B cell (primary cell): ENCODE measurements at regions not wholly inside any gene's neighbourhood (a gene's known extent, or its start where the extent isn't known, plus 50 kb on each side); places are given as distances from the start of the nearest gene placed in this dataset.

Experiments
- ATAC-seq: fragments of 200-7000 bp; cut with Tn5 transposase; one replicate; pipeline ENCODE4 v1.10.0; 2021; ENCODE audit warnings: low read depth, mild to moderate bottlenecking, moderate number of reproducible peaks, moderate library complexity
- CTCF ChIA-PET: fragments of 350-600 bp; sonication (Branson Sonifier 250); formaldehyde crosslinking; loops from one replicate; lab custom pipeline; 2021; ENCODE audit warnings: antibody characterized with exemption, inconsistent platforms; lab: Charles Lee
- POLR2A ChIA-PET: fragments of 350-600 bp; sonication (Branson Sonifier 250); formaldehyde crosslinking; loops from one replicate; lab custom pipeline; 2021; ENCODE audit warnings: antibody characterized with exemption; lab: Charles Lee
- DNase-seq: peaks from one replicate; pipeline ENCODE4 v3.0.0; 2013
- H2AFZ ChIP-seq: 2 replicates; pipeline ENCODE4 v1.6.1; 2012; ENCODE audit warnings: mild to moderate bottlenecking, low read depth, low read length; ENCODE audit not compliant: insufficient read depth, poor library complexity, severe bottlenecking
- H3K27ac ChIP-seq, 2 donors: 1 replicate in 1 of 2; 2 replicates in 1 of 2; pipeline ENCODE4 v1.5.1; 2012 to 2013; ENCODE audit warnings: low read length in 2 of 2, mild to moderate bottlenecking in 2 of 2, moderate library complexity in 1 of 2
- H3K27me3 ChIP-seq, 4 experiments: fragments of 200-600 bp in 1 of 4; sonication (generic) in 1 of 4; replicated peaks in 1 of 4; 1 replicate in 2 of 4; 2 replicates in 2 of 4; pipeline versions ENCODE4 v1.6.1 to v1.7.0; 2013 to 2016; ENCODE audit warnings: low read length in 3 of 4, mild to moderate bottlenecking in 2 of 4, mixed read lengths in 1 of 4, moderate library complexity in 1 of 4; ENCODE audit not compliant: insufficient read depth in 4 of 4, control insufficient read depth in 3 of 4; ENCODE audit errors: control extremely low read depth in 1 of 4
- H3K36me3 ChIP-seq, 2 experiments: replicated peaks in 1 of 2; 1 replicate in 1 of 2; 2 replicates in 1 of 2; pipeline versions ENCODE4 v1.6.1 to v1.7.1; 2013; ENCODE audit warnings: low read length in 1 of 2; ENCODE audit not compliant: insufficient read depth in 2 of 2, control insufficient read depth in 1 of 2; ENCODE audit errors: control extremely low read depth in 1 of 2, extremely low read depth in 1 of 2
- H3K4me1 ChIP-seq, 2 donors: fragments of 200-600 bp in 1 of 2; sonication (generic) in 1 of 2; 1 replicate in 1 of 2; 2 replicates in 1 of 2; pipeline versions ENCODE4 v1.5.1 to v1.6.1; 2013 to 2017; ENCODE audit warnings: low read length in 2 of 2; ENCODE audit not compliant: control insufficient read depth in 2 of 2, insufficient read depth in 2 of 2
- H3K4me2 ChIP-seq: replicated peaks from 2 replicates; pipeline ENCODE3; 2012; ENCODE audit warnings: mild to moderate bottlenecking, low read depth, low read length; ENCODE audit not compliant: poor library complexity, severe bottlenecking
- H3K4me3 ChIP-seq, 5 experiments: fragments of 200-600 bp in 1 of 5; sonication (generic) in 1 of 5; 1 replicate in 3 of 5; 2 replicates in 2 of 5; pipeline versions ENCODE4 v1.5.1 to v1.7.0; 2011 to 2016; ENCODE audit warnings: low read length in 4 of 5, mild to moderate bottlenecking in 4 of 5, low read depth in 2 of 5, control low read depth in 1 of 5, moderate library complexity in 1 of 5; ENCODE audit not compliant: insufficient read depth in 1 of 5; ENCODE audit errors: control extremely low read depth in 1 of 5, extremely low read depth in 1 of 5
- H3K79me2 ChIP-seq: fragments of 200-600 bp; sonication (generic); one replicate; pipeline ENCODE4 v1.6.0; 2016; ENCODE audit warnings: low read length; ENCODE audit not compliant: control insufficient read depth, insufficient read depth
- H3K9ac ChIP-seq: fragments of 200-600 bp; sonication (generic); 2 replicates; pipeline ENCODE4 v1.6.1; 2017; ENCODE audit warnings: mild to moderate bottlenecking, low read length, moderate library complexity
- H3K9me3 ChIP-seq, 3 donors: one replicate each; pipeline versions ENCODE4 v1.6.1 to v1.7.1; 2013; ENCODE audit warnings: low read length in 2 of 3; ENCODE audit not compliant: control insufficient read depth in 2 of 3, insufficient read depth in 1 of 3; ENCODE audit errors: control extremely low read depth in 1 of 3
- H4K20me1 ChIP-seq: 2 replicates; pipeline ENCODE4 v1.6.0; 2012; ENCODE audit warnings: mild to moderate bottlenecking, low read length; ENCODE audit not compliant: insufficient read depth, control insufficient read depth, poor library complexity, severe bottlenecking
- H3K27ac Mint-ChIP-seq: one replicate; pipeline ENCODE4 v1.8.0; 2021; ENCODE audit warnings: mixed read lengths
- H3K27me3 Mint-ChIP-seq: one replicate; pipeline ENCODE4 v1.8.0; 2021; ENCODE audit warnings: mixed read lengths
- H3K4me1 Mint-ChIP-seq: one replicate; pipeline ENCODE4 v1.8.0; 2021; ENCODE audit warnings: mixed read lengths
- H3K4me3 Mint-ChIP-seq: one replicate; pipeline ENCODE4 v1.8.0; 2021; ENCODE audit warnings: mixed read lengths
- H3K9me3 Mint-ChIP-seq: one replicate; pipeline ENCODE4 v1.8.0; 2022; ENCODE audit warnings: mixed read lengths; ENCODE audit not compliant: insufficient read depth
- EZH2 ChIP-seq: IDR thresholded peaks from 2 replicates; pipeline ENCODE4 v1.6.1; 2012; ENCODE audit warnings: borderline replicate concordance, low read depth, mild to moderate bottlenecking, moderate library complexity, low read length; ENCODE audit not compliant: insufficient read depth, poor library complexity, severe bottlenecking
- WGBS: methylation state at CpG from one replicate; pipeline ENCODE4 v1.1.5; 2013; ENCODE audit warnings: missing lambda C conversion rate; ENCODE audit not compliant: insufficient coverage; 5-methylcytosine and 5-hydroxymethylcytosine counted together
- intact Hi-C: fragments of 100-400 bp; cut with micrococcal nuclease; formaldehyde crosslinking; loops from one replicate; pipeline ENCODE4 v1.10.0; 2022
- TF ChIP-seq, protein P1 (sequence below): fragments of 200-600 bp; IDR thresholded peaks from one replicate; pipeline ENCODE4 v1.8.0; 2022; ENCODE audit warnings: antibody characterized with exemption, mild to moderate bottlenecking

DNA sequence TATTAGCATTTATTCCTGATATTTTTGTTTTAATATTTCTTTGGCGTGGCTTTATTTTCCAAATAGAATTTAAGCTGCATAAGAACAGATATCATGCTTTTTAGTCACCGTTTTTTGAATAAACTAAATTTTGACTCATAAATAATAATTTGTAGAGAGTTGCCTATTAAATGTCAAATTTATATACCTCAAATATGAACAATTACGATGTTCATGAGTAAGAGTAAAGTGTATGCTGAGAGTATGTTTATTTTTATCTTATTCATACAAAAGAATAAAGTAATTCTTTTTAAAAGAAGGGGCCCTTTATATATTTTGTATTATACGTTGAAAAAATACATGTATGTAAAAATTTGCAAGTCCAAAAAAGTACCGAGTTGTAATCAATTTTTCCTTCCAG, 126.5 kb upstream of the NRIP1 start:
- POLR2A ChIA-PET = no interaction called here
- no peaks in the 10 kb centered on the region for H3K79me2 ChIP-seq

DNA sequence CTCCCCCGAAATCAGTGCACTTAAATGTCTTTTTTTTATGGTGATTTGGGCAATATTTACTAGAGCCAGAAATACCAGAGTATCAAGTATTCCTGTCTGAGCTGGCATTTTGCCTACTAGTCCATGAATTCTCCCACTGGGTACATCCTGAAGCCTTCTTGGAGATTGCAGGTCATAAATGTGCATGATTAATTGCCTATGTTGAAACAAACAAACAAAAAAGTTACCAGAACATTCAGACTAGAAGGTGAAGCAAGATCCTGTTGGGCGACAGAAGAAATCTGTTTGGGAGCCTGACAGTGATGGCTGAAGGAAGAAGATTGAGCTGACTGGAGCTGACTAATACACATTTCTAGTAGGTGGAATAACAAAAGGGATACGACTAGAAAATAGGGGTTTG, 127.4 kb upstream of the NRIP1 start:
- Mint-ChIP-seq H3K4me3 (no peak overlapping the region), H3K27ac (no peak overlapping the region), H3K27me3 (peaks cover 7% of the 10 kb centered on the region), H3K4me1 (no peaks in the 10 kb centered on the region), H3K9me3 (no peaks in the 10 kb centered on the region)
- ATAC-seq (no peak), DNase-seq (no peak)
- no peak overlapping the region for H3K9ac ChIP-seq
- H2AFZ ChIP-seq = no peak overlapping the region
- no peaks in the 10 kb centered on the region for H4K20me1 ChIP-seq
- H3K4me2 ChIP-seq = no peak overlapping the region
- WGBS = 100% methylated on average over 1 of the region's 3 CpGs
- POLR2A ChIA-PET = no interaction called here
- H3K27ac ChIP-seq = no peak overlapping the region
- no peak overlapping the region for H3K4me3 ChIP-seq
- H3K9me3 ChIP-seq = no peaks in the 10 kb centered on the region
- H3K4me1 ChIP-seq = no peaks in the 10 kb centered on the region
- no peaks in the 10 kb centered on the region for H3K27me3 ChIP-seq
- intact Hi-C loops = no loop called here
- no peaks in the 10 kb centered on the region for H3K79me2 ChIP-seq
- H3K36me3 ChIP-seq = no peaks in the 10 kb centered on the region
- TF ChIP-seq, protein P1, sequence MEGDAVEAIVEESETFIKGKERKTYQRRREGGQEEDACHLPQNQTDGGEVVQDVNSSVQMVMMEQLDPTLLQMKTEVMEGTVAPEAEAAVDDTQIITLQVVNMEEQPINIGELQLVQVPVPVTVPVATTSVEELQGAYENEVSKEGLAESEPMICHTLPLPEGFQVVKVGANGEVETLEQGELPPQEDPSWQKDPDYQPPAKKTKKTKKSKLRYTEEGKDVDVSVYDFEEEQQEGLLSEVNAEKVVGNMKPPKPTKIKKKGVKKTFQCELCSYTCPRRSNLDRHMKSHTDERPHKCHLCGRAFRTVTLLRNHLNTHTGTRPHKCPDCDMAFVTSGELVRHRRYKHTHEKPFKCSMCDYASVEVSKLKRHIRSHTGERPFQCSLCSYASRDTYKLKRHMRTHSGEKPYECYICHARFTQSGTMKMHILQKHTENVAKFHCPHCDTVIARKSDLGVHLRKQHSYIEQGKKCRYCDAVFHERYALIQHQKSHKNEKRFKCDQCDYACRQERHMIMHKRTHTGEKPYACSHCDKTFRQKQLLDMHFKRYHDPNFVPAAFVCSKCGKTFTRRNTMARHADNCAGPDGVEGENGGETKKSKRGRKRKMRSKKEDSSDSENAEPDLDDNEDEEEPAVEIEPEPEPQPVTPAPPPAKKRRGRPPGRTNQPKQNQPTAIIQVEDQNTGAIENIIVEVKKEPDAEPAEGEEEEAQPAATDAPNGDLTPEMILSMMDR = no peak
- TF ChIP-seq EZH2 = no peak
- CTCF ChIA-PET = no interaction called here

More for the DNA sequence above, 126.5 kb upstream of the NRIP1 start:
- Mint-ChIP-seq H3K4me1 (no peaks in the 10 kb centered on the region), H3K4me3 (no peak overlapping the region), H3K27ac (no peak overlapping the region), H3K9me3 (no peaks in the 10 kb centered on the region), H3K27me3 (peaks cover 7% of the 10 kb centered on the region)
- Histone ChIP-seq H4K20me1 (no peaks in the 10 kb centered on the region), H3K9me3 (no peaks in the 10 kb centered on the region), H3K27ac (no peak overlapping the region), H3K4me1 (no peaks in the 10 kb centered on the region), H3K4me2 (no peak overlapping the region), H3K27me3 (no peaks in the 10 kb centered on the region), H3K9ac (no peak overlapping the region), H3K36me3 (no peaks in the 10 kb centered on the region), H3K4me3 (no peak overlapping the region), H2AFZ (no peak overlapping the region)
- intact Hi-C loops = no loop called here
- DNase-seq = no peak
- no CpG with 5 or more reads among the region's 5 CpGs for WGBS
- CTCF ChIA-PET = no interaction called here
- TF ChIP-seq, protein P1 = no peak
- no peak for TF ChIP-seq EZH2
- no peak for ATAC-seq
